GM18870 (cell line): ENCODE measurements at regions not wholly inside any gene's neighbourhood (a gene's known extent, or its start where the extent isn't known, plus 50 kb on each side); places are given as distances from the start of the nearest gene placed in this dataset.
"Not testable (repeated sequence)": the region's sequence is repeated elsewhere in the genome, so short reads cannot be mapped to it uniquely, and the experiment has no call there.

ENCODE experiments used
- ATAC-seq: cut with Tn5 transposase; IDR thresholded peaks from one replicate; pipeline ENCODE4 v1.9.1; 2021; ENCODE audit warnings: moderate library complexity; ENCODE audit not compliant: unreplicated experiment

DNA sequence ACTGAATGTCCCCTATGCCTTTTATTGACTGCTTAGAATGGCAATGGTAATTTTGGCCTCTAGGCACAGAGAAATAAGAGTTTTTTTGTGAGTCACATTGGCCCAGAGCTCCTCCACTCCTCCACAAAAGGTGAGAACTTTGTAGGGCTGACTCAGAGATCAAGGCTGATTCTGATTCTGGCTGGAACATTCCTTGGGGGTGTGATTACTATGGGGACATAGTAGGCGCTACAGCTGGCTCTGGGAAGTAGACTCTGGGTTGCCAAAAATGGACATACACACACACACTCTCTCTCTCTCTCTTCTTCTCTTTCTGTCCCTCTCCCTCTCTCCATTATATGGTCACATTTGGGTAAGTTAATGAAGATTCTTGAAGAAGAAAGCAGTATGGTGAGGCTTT, 174.6 kb upstream of the DDHD1 start:
- no peak for ATAC-seq

DNA sequence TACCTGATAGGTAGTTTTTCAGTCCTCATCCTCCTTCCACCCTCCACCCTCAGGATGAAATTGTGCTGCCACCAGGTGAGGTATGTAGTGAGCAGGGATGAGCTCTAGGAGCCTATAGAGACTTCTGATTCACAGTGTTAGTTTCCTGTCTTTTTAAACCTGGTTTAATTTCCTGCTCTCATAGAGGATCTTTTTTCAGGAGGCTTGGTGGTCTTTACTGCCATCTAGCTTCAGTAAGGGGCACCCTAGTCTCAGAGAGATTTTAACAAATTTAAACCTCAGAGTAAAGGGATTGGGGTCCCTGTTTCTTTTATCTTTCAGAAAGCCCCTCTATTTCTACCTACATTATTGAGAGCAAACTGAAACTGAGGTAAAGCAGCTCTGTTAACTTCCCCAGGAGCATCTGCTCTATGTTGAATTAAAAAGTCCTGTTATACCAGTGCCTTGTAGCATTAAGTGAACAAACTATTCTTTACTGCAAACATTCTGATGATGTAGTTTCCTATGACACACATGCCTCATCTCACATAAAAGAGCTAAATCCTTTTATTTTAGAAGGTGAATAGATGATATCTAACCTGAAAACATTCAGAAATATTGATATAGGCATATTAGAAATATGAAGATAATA, 172.2 kb upstream of the DDHD1 start:
- no peak for ATAC-seq

DNA sequence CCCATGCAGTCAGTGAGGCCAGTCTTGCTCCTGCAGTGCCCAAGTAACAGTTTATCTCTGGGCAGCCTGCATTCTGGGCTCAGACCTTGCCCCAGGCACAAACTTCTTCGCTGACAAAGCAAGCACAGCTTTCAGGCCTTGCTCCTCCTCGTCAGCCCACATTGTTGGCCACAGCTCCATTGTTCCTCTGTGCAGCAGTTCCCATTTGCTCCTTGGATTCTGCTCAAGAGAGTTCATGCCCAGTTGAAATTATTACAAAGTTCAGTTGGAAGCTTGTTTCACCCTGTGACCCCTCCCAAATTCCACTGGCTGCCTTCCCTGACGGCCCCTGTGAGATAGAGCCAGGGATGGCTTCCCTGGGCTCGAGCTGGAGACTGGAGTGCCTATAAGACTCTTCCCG, 163.4 kb upstream of the DDHD1 start:
- no peak for ATAC-seq

DNA sequence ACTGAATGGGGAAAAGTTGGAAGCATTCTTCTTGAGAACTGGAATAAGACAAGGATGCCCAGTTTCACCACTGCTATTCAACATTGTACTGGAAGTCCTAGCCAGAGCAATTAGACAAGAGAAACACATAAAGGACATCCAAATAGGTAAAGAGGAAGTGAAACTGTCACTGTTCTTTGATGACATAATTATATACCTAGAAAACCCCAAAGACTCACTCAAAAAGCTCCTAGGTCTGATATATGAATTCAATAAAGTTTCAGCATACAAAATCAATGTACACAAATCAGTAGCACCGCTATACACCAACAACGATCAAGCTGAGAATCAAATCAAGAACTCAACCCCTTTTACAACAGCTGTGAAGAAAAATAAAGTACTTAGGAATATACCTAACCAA, 157.3 kb upstream of the DDHD1 start:
- ATAC-seq = peak; percentile 73

DNA sequence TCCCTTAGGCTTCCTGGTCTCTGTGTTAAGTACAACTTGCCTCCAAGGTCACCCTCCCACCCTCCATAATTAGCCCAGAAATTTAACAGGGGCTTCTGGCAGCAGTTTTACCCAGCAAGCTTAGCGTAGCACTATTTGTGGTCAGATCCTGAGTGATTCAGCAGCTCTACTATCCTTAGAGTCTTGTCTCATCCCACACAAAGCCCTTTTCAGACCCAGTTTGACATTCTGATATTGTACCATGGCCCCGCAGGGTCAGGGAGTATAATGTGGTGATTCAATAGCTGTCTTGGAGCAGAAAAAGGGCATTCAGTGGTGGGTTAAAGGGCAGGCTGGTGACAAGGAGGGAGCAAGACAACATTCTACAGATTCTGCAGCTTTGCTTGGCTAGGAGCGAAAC, 153.8 kb upstream of the DDHD1 start:
- no peak for ATAC-seq

DNA sequence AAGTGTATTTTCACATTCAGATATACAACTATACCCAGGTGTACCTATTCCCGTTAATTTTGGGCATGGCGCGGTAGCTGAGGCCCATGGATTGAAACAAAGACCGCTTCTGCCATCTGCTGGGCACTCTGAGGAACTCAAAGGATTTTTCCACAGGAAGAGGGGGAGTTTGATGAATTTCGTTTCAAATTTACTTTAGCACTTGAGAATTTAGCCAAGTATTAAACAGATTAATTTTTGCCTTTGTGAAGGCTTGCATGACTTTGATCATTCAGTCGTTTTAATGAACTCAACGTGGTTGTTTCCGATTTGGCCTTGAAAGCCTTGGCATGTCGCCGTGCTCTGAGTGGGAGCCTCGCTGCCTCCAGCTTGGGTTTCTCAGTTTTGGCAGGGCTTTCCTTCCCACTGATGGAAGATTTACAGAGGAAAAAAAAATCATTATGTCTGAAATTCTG, 153.2 kb upstream of the DDHD1 start:
- no peak for ATAC-seq

DNA sequence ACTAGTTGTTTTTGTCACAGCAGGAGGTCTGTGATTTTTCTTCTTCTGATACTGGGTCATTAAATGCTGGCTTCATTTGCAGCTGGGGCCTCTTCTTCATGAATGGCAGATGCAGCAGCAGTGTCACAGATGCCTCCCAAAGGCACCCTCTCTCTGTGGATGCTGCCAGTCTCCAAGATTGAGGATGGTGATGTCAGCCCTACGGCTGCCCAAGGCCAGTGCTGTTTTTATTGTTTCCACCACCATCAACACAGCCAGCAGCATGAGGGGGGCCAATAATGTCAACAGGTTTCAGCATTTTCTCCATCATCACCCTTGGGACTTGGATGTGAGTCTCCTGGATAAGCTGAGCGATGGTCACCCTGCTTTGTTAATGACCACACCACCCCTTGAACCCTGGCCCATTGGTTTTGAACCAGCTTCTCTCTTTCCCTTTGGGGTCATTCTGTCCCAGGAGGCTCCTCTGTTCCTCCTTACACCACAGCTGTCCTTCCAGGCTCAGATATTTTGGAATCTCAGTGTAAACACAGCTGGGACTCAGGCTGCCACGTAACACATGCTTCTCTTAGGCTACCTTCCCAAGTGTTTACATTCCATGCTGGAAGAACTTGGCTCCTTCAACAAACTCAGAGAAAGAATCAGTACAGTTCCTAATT, 151.7 kb upstream of the DDHD1 start:
- no peak for ATAC-seq

DNA sequence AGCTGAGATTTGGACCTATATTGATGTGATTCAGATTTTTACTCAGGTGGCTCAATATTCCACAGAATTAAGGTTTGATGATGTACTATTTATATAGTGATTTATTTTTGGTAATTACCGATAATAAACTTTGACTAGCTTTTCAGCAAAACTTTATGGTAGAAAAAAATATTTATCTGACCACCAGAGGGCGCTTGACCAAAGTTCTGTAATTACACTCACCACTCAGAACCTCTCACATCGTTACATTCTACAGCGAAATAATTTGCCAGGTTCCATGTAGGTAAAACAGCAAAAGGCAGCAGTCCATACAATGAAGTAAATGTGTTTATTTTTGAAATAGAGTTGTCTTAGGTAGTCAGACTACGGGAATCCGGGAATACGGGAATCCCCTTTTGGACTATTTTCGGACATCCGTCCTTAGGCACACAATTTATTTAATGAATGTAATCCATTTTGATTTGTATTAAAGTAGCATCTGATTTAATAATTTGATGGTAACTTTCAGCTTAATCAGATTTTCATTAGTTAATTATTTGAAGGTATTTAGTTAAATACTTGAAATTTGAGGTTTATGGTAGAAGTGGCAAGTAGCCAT, 143.0 kb upstream of the DDHD1 start:
- no peak for ATAC-seq

DNA sequence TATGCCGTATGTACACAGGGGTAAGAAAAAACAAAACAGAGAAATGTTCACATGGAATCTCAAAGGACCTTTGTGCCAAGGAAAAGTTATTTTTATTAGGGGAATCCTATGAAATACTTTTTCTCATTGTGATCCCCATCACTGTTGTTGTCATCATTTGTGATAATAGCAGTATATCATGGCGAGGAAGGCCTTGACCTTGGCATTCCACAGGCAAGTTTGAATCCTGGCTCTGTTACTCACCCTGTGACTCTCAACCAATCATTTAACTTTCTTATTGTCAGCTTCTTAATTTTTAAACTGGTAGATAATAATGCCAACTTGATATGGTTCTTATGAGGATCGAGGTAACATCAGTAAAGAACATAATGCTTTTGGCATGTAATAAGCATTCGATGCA, 142.2 kb upstream of the DDHD1 start:
- no peak for ATAC-seq

DNA sequence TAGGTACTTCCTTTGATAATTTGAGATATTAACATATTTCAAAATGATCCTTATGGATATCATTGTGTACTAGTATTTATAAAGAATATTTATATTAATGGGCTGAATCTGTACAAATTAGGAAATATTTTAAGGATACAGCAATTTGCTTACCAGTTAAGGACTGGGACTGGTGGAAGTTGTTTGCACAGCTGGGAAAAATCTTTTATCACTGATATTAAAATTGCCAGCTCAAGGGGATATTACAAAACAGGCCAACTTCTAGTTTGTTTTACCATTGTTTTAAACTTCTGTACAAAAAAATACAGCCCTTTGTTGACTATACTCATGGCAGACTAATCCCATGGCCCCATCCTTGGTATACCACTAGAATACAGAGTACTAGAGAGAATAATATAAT, 133.2 kb upstream of the DDHD1 start:
- no peak for ATAC-seq

DNA sequence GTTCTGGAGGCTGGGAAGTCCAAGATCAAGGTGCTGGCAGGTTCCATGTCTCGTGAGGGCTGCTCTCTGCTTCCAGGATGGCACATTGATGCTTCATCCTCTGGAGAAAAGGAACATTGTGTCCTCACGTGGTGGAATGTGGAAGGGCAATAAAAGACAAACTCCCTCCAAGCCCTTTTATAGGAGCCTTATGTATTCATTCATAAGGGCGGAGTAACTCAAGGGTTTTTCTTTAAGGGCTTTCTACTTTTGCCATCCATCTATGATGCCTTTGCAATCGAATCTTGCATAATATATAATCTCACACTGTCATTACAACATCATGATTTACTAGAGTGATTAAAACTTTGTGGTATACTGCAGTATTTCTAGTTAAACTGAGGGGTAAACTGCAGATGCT, 132.7 kb upstream of the DDHD1 start:
- ATAC-seq = no peak

DNA sequence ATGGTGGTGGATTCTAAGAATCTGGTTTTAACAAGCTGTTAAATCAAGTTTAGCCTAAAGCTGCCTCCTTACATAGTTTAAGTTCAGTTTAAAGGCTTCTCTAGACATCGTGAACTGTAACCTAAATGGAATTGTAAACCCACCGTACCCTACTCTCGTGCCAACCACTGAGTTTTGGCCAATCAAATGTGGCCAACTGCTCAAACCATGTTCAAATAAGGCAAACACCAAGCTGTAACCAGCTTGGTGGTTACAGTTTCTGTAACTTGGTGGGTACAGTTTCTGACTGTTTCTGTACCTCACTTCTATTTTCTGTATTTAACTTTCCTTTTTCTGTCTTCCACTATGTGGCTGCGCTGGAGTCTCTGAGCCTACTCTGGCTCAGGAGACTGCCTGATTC, 131.9 kb upstream of the DDHD1 start:
- no peak for ATAC-seq

DNA sequence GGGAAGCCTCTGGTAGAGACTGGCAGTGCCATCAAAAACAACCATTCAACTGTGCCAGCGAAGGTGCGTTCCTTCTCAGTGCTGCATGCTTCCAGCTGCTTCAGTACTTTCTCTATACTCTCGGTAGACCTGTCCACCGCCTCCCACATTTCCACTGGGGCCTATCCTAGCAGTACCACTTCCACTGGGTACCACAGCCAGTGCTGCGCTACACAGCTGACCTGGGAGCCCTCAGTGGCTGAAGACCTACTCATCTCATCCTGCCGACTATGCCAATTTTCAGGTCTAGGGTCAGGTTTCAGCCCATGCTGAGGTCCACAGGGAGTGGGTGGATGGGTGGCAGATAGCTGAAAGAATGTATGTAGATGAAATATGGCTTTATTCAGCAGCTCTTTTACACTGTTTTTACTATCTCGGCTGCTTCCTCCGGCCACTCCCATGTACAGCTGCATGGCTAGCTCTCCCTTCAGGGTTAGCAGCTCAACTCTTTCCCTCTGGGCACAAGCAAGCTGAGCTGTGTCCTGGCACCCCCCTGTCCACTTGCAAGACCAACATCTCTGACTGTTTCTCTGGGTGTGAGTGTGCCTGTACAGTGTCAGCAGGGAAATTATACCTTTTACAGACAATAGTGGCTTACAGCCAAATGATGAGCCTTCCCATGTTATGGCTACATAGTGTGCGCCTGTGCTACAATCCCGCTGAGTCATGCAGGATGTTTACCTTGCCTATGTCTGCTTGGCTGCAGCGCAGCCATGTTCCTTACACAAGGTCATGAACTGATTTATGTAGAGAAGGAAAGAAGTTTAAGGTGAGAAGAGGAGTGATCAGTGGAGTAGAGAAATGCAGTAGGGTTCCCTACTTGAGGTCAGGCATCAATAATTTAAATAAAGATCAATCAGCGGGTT, 125.7 kb upstream of the DDHD1 start:
- ATAC-seq = no peak

DNA sequence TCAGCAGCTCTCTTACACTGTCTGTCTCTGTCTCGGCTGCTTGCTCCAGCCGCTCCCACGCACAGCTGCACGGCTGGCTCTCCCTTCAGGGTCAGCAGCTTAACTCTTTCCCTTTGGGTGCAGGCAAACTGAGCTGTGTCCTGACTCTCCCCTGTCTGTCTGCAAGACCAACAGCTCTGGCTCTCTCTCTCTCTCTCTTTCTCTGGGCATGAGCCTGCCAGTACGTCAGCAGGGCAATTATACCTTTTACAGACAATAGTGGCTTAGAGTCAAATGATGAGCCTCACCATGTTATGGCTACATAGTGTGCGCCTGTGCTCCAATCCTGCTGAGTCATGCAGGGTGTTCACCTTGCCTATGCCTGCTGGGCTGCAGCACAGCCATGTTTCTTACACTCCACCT, 120.5 kb upstream of the DDHD1 start:
- ATAC-seq = no peak

DNA sequence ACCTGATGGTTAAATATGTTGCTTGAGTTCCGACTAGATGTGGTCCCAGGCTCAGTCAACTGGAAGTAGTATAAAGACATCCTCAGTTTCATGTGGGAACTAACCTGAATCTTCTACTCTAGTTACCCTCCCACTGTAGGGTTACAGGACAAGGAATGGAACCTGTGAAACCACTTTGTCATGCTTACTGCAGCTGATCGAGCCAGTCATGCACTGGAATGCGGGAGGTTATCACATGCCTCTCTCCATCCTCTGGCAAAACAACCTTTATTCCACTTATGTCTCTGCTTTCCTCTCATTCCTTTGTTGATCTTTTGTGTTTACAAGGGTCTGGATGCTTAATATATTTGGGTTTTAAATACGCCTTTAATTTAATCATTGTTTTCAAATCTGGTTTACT, 111.9 kb upstream of the DDHD1 start:
- ATAC-seq = no peak

DNA sequence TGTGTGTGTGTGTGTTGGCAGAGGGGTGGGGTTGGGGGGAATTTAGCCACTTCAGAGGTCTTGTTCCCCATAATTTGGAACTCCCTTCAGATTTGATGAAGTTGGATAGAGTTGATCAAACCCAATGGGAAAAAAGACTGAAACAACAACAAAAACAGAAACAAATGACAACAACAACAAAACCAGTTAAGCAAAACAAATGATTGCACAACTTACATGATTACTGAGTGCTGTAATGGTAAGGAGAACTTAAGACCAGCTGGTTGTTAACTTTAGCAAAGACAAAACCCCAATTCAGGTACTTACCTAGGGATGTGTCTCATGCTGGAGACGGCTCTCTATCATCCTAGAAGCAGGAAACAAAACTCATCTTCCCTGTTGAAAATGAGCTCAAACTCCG, 107.8 kb upstream of the DDHD1 start:
- no peak for ATAC-seq

DNA sequence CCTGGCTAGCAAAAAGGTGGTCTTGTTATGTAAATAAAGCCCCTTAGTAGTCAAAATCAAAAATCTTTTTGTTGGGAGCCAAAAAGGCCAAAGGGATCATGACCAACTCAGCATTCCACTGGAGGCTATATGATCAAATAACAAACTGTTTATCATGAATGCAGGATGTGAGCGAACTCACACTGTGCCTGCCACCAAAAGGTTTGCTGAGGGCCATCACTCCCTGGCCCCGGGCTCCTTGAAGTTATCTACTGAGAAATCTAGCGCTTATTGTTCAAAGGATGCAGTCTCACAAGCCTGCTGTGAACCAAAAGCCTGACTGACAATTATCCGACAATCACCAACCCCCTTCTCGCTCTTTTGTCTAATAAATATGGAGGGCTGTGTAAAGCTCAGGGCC, 107.2 kb upstream of the DDHD1 start:
- ATAC-seq = no peak

DNA sequence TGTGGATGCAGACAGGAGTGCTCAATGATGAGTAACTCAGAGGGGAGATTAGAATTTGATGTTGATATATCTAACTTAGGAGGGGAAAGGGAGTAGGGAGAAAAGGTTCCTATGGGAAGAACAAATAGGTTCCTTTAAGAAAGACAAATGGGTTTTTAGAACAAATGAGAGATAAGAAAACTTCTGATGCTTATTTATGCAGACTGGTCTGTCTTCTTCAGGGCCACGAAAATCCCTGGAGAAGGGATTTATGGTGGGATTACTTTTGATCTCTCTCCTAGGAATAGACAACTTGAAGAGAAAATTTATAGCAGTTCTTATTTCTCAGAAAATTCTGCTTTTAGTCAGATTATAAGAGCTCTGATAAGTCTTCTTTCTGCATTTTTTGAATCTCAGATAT, 99.0 kb upstream of the DDHD1 start:
- ATAC-seq = no peak

DNA sequence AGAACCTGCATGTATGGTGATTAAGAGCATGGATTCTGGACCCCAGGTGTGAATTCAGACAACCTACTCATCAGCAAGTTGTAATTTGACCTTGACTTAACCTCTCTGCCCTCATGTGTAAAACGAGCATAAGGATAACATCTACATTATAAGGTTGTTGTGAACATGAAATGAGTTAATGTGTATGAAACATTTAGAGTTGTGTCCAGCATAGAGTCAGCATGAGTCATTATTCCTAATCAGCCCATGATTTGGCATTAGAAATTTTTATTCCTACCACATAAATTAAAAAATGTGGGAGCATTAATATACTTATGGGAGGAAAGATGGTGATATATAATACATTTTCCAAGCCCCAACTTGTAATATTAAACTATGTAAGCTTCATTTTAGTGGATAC, 95.9 kb upstream of the DDHD1 start:
- no peak for ATAC-seq

DNA sequence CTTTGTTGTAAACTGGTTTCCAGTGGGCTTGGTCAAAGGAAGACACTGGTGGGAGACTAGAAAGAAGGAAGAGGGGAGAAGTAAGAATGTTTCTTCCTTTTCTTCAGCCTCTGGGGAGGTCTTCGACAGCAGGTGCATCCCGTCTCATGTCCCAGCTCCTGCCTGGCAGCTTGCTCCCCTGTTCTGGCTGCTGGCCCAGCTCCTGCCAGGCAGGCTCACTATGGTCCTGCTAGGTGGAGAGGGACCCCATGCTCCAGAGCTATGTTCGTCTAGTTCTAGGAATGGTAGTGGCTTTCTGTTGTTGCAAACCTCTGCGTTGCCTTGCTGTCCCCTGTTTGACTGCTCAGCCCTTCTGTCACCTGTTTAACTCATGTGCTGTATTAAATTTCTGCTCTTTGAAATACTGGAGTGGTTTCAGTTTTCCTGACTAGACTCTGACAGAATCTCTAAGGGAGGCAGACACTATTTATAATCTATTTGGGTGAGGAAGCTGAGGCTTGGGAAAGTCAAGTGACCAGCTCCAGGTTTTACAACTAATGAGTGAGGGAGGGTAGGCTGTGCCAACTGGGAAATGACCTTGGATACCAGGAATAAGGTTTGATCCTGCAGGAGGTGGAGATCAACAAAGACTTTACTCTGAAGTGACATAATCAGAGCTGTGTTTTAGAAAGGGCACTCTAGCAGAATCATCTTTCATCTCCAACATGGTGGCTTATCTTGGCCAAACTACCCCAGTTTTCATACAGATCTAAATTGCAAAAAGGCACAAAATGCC, 94.7 kb upstream of the DDHD1 start:
- ATAC-seq = no peak

DNA sequence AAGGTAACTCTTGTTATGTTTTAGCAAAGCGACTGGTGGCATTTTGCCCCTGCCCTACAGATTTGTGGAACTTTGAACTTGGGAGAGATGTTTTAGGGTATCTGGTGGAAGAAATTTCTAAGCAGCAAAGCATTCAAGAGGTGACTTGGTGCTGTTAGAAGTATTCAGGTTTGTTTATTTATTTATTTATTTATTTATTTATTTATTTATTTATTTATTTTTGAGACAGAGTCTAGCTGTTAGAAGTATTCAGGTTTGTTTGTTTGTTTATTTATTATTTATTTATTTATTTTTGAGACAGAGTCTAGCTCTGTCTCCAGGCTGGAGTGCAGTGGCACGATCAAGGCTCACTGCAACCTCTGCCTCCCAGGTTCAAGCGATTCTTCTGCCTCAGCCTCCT, 89.8 kb upstream of the DDHD1 start:
- ATAC-seq = not testable (repeated sequence)
